HEK293T (cell line): ENCODE measurements at regions not wholly inside any gene's neighbourhood (a gene's known extent, or its start where the extent isn't known, plus 50 kb on each side); places are given as distances from the start of the nearest gene placed in this dataset.

Source experiments
- CTCF ChIA-PET: fragments of 350-600 bp; formaldehyde crosslinking; extraction: SDS; loops from one replicate; lab custom pipeline; 2021; ENCODE audit warnings: antibody characterized with exemption, inconsistent platforms; lab: Yijun Ruan, JAX
- POLR2A ChIA-PET: fragments of 350-600 bp; formaldehyde crosslinking; extraction: SDS; loops from one replicate; lab custom pipeline; 2020; ENCODE audit warnings: antibody characterized with exemption, inconsistent platforms; lab: Yijun Ruan, JAX
- DNase-seq: peaks from one replicate; pipeline ENCODE4 v3.0.0; 2012; ENCODE audit warnings: mixed read lengths; ENCODE audit errors: extremely low spot score
- ARNT ChIP-seq: fragments of 450-650 bp; IDR thresholded peaks from 2 replicates; pipeline ENCODE4 v1.6.1; 2017; ENCODE audit warnings: mild to moderate bottlenecking
- BHLHE40 ChIP-seq: fragments of 450-650 bp; IDR thresholded peaks from 2 replicates; pipeline ENCODE4 v1.6.1; 2016; ENCODE audit warnings: mild to moderate bottlenecking, moderate library complexity, borderline replicate concordance
- CTBP1 ChIP-seq: fragments of 450-650 bp; IDR thresholded peaks from 2 replicates; pipeline ENCODE4 v1.6.1; 2016; ENCODE audit warnings: borderline replicate concordance
- ELF4 ChIP-seq: fragments of 450-650 bp; IDR thresholded peaks from 2 replicates; pipeline ENCODE4 v1.6.1; 2017; ENCODE audit warnings: antibody characterized with exemption
- FOXA1 ChIP-seq: fragments of 450-650 bp; IDR thresholded peaks from 2 replicates; pipeline ENCODE4 v1.6.1; 2016; ENCODE audit warnings: mild to moderate bottlenecking
- FOXK2 ChIP-seq: fragments of 450-650 bp; IDR thresholded peaks from 2 replicates; pipeline ENCODE4 v1.6.1; 2016; ENCODE audit warnings: mild to moderate bottlenecking
- FOXM1 ChIP-seq: fragments of 450-650 bp; IDR thresholded peaks from 2 replicates; pipeline ENCODE4 v1.6.1; 2017; ENCODE audit warnings: mild to moderate bottlenecking, borderline replicate concordance
- HDGF ChIP-seq: fragments of 450-650 bp; IDR thresholded peaks from 2 replicates; pipeline ENCODE4 v1.6.1; 2017; ENCODE audit warnings: antibody characterized with exemption, borderline replicate concordance
- L3MBTL2 ChIP-seq: fragments of 450-650 bp; conservative IDR thresholded peaks from 2 replicates; pipeline ENCODE4 v1.6.1; 2016; ENCODE audit warnings: mild to moderate bottlenecking
- LEF1 ChIP-seq: fragments of 450-650 bp; IDR thresholded peaks from 2 replicates; pipeline ENCODE4 v1.6.1; 2017; ENCODE audit warnings: mild to moderate bottlenecking, borderline replicate concordance
- NFRKB ChIP-seq: fragments of 450-650 bp; IDR thresholded peaks from 2 replicates; pipeline ENCODE4 v1.6.1; 2016; ENCODE audit warnings: mild to moderate bottlenecking, moderate library complexity
- PKNOX1 ChIP-seq: fragments of 450-650 bp; IDR thresholded peaks from 2 replicates; pipeline ENCODE4 v1.6.1; 2016
- SP1 ChIP-seq: fragments of 450-650 bp; IDR thresholded peaks from 2 replicates; pipeline ENCODE4 v1.6.1; 2017
- SUZ12 ChIP-seq: fragments of 450-650 bp; IDR thresholded peaks from 2 replicates; pipeline ENCODE4 v1.6.1; 2016; ENCODE audit warnings: mild to moderate bottlenecking
- TARDBP ChIP-seq: fragments of 450-650 bp; IDR thresholded peaks from 2 replicates; pipeline ENCODE4 v1.6.1; 2016
- ZNF384 ChIP-seq: fragments of 450-650 bp; IDR thresholded peaks from 2 replicates; pipeline ENCODE4 v1.6.1; 2016

DNA sequence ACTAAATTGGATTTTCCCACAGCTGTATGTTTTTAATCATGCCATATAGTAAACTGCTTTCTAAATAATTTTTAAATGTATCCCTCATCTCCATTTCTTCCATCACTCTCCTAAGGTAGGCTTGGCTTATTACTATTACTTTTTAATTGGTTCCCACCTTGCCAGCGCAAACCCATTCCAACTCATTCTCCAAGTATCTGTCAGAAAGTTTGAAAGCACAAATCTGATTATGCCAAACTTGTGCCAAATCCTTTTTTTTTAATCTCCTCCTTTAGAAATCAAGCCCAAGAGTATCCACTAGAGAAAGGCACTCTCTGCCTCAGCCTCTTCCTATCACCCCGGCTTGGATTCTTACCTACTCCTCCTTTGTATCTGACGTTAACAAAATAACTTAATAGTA, 784.5 kb downstream of the TBL1XR1 start:
- no peak for TF ChIP-seq NFRKB
- no peak for TF ChIP-seq HDGF
- no peak for TF ChIP-seq FOXA1
- no peak for TF ChIP-seq BHLHE40
- no peak for TF ChIP-seq SUZ12
- no peak for TF ChIP-seq ARNT
- no peak for TF ChIP-seq FOXM1
- TF ChIP-seq CTBP1 = no peak
- no peak for TF ChIP-seq FOXK2
- no peak for TF ChIP-seq ELF4
- TF ChIP-seq TARDBP = no peak
- ChIA-PET POLR2A (no interaction called here), CTCF (no interaction called here)
- DNase-seq = no peak

- TF ChIP-seq HDGF (no peak), L3MBTL2 (no peak), CTBP1 (no peak), ARNT (no peak), ZNF384 (no peak), NFRKB (no peak), ELF4 (no peak), LEF1 (no peak), SP1 (no peak), BHLHE40 (no peak), TARDBP (no peak)
- DNase-seq = no peak
- CTCF ChIA-PET = no interaction called here
- POLR2A ChIA-PET = no interaction called here
These were observed 793.8 kb downstream of the TBL1XR1 start for GRCh38 chr3:176403531-176403930.

- CTCF ChIA-PET = no interaction called here
- POLR2A ChIA-PET = no interaction called here
- DNase-seq = no peak
- TF ChIP-seq FOXM1 (no peak), TARDBP (no peak), ELF4 (no peak), CTBP1 (no peak), NFRKB (no peak), SP1 (no peak), HDGF (no peak), ZNF384 (no peak), LEF1 (no peak), FOXK2 (no peak)
These were observed 796.1 kb downstream of the TBL1XR1 start for GRCh38 chr3:176401211-176401610.

- ChIA-PET CTCF (no interaction called here), POLR2A (no interaction called here)
- no peak for DNase-seq
- TF ChIP-seq FOXA1 = no peak
These were observed 798.1 kb downstream of the TBL1XR1 start for GRCh38 chr3:176399193-176399592.

GRCh38 chr3:176395240-176395639, 802.0 kb downstream of the TBL1XR1 start:
- CTCF ChIA-PET = no interaction called here
- TF ChIP-seq ZNF384 (no peak), FOXA1 (no peak), NFRKB (no peak), L3MBTL2 (no peak), HDGF (no peak), ARNT (no peak), ELF4 (no peak), SUZ12 (no peak)
- POLR2A ChIA-PET = no interaction called here
- no peak for DNase-seq

GRCh38 chr3:176378789-176379188, 818.5 kb downstream of the TBL1XR1 start:
- no peak for DNase-seq
- no peak for TF ChIP-seq HDGF
- no peak for TF ChIP-seq ELF4
- TF ChIP-seq PKNOX1 = no peak
- ChIA-PET POLR2A (no interaction called here), CTCF (no interaction called here)

- POLR2A ChIA-PET = no interaction called here
- DNase-seq = no peak
- CTCF ChIA-PET = no interaction called here
- no peak for TF ChIP-seq ELF4
- no peak for TF ChIP-seq FOXK2
- no peak for TF ChIP-seq BHLHE40
- no peak for TF ChIP-seq ZNF384
- no peak for TF ChIP-seq SUZ12
- no peak for TF ChIP-seq NFRKB
- TF ChIP-seq HDGF = no peak
- no peak for TF ChIP-seq LEF1
These were observed 820.8 kb downstream of the TBL1XR1 start for GRCh38 chr3:176376531-176376930.

- TF ChIP-seq FOXM1 (no peak), NFRKB (no peak), TARDBP (no peak), ARNT (no peak)
- ChIA-PET CTCF (no interaction called here), POLR2A (no interaction called here)
- no peak for DNase-seq
These were observed 821.8 kb downstream of the TBL1XR1 start for GRCh38 chr3:176375519-176375918.

GRCh38 chr3:176362191-176362731, 835.0 kb downstream of the TBL1XR1 start:
- no peak for DNase-seq
- ChIA-PET POLR2A (no interaction called here), CTCF (no interaction called here)
- no peak for TF ChIP-seq FOXM1
- no peak for TF ChIP-seq LEF1
- no peak for TF ChIP-seq CTBP1
- TF ChIP-seq FOXA1 = no peak
- TF ChIP-seq HDGF = no peak
- no peak for TF ChIP-seq TARDBP
- no peak for TF ChIP-seq SUZ12
- TF ChIP-seq L3MBTL2 = no peak
- no peak for TF ChIP-seq SP1
- no peak for TF ChIP-seq BHLHE40
- no peak for TF ChIP-seq NFRKB
- TF ChIP-seq PKNOX1 = no peak
- TF ChIP-seq ZNF384 = no peak
- TF ChIP-seq ELF4 = no peak
